HUES48 (cell line): ENCODE measurements at regions not wholly inside any gene's neighbourhood (a gene's known extent, or its start where the extent isn't known, plus 50 kb on each side); places are given as distances from the start of the nearest gene placed in this dataset.
A peak's percentile ranks its signal among the peaks of the same experiment; 100 is the strongest.

Experiments used
- H3K27ac ChIP-seq: one replicate; pipeline ENCODE4 v1.7.0; 2013; ENCODE audit warnings: low read depth, low read length, inconsistent platforms
- H3K27me3 ChIP-seq: 2 replicates; pipeline ENCODE4 v1.6.1; 2013; ENCODE audit warnings: mild to moderate bottlenecking, low read length; ENCODE audit not compliant: control insufficient read depth, insufficient read depth
- H3K36me3 ChIP-seq: 2 replicates; pipeline ENCODE4 v1.6.1; 2013; ENCODE audit warnings: low read length; ENCODE audit not compliant: control insufficient read depth, insufficient read depth
- H3K4me1 ChIP-seq: 2 replicates; pipeline ENCODE4 v1.6.1; 2013; ENCODE audit warnings: mild to moderate bottlenecking, low read length; ENCODE audit not compliant: control insufficient read depth, insufficient read depth
- H3K4me3 ChIP-seq: 2 replicates; pipeline ENCODE4 v1.5.1; 2013; ENCODE audit warnings: mild to moderate bottlenecking, low read depth, low read length
- H3K9ac ChIP-seq: 2 replicates; pipeline ENCODE4 v1.6.1; 2013; ENCODE audit warnings: mild to moderate bottlenecking, low read depth, low read length, moderate library complexity
- H3K9me3 ChIP-seq: 2 replicates; pipeline ENCODE4 v1.6.1; 2013; ENCODE audit warnings: low read length; ENCODE audit not compliant: control insufficient read depth, insufficient read depth

DNA sequence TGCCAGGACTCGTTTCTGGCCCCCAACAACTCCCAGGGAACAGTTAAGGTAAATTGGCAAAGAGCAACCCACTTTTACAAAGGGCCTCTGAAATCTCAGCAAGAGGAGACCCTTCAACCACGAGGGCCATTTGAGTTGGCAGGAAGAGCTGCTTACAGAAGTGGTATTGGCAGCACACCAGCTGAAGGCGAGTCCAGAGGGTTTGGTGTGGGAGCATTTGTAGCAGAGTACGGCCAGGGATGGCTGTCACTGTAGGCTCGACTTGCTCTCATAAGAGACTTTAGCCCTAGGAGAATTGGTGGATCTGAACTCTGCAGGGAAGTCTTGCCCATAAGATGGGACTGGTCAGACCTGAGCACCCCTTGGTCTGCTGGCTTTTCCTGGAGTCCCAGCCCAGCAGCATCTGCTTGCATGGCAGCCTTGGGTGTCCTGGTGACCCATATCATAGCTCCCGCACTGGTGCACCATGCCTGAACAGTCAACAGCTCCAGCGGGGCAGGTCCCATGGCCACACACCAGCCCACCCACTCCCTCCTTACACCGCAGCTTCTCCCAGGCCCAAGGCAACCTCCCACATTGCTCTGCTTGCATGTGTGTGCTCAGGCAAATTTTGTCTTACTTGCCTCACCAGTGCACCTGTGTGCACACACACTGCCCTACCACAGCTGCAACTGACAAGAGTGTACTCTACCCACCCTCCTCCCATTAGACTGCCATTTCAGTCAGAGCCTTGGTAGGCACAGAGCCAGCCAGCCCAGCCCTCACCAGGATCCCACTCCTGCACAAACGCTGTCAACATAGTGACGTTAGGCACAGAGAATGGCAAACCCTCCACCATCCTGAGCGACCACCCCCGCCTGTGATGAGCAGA lies 861.6 kb upstream of the DPPA4 start:
- Histone ChIP-seq H3K4me3 (no peak overlapping the region), H3K9ac (no peak overlapping the region), H3K27me3 (no peaks in the 10 kb centered on the region), H3K36me3 (no peaks in the 10 kb centered on the region), H3K27ac (no peak overlapping the region), H3K9me3 (no peaks in the 10 kb centered on the region), H3K4me1 (no peaks in the 10 kb centered on the region)

DNA sequence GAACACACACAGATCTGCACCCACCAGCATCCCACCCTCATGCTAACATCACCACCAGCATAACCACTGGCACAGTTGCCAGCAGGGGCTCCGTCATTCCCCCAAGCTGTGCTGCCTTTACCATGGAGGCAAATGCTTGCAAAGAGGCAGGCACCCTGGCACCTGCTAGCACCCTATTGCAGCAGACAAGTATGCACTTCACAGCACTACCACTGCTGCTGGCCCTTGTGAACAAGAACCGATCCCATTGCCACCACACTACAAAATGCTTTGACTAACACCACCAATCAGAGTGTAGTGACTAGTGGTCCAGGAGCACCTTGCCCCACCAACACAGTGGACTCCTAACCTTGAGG lies 862.2 kb upstream of the DPPA4 start:
- Histone ChIP-seq H3K9me3 (no peaks in the 10 kb centered on the region), H3K36me3 (no peaks in the 10 kb centered on the region), H3K9ac (no peak overlapping the region), H3K4me1 (no peaks in the 10 kb centered on the region), H3K27ac (no peak overlapping the region), H3K27me3 (no peaks in the 10 kb centered on the region), H3K4me3 (no peak overlapping the region)

DNA sequence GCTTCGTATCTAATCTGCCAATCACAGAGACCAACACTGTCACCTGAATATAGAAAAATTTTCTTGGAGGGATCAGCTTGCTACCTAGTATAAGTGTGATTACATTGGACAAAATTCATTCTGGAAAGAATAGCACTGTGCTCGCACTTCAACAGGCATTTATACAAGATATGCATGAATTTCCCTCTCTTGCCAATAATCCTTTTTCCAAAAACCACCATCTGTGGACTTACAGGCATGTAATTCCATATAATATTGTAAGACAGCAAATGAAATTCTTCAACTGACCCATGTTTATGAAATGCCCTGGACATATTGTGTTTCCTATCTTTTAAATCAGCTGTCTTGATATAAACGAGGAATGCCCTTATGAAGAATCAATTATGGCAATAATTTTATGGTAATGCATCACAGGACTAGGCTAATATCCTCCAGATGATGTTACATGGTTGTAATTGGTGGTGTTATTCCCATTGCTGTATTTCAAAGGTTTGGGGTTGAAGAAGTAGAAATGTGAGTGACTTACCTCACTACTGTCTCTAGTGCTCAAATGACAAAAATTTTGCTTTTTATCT lies 861.4 kb upstream of the NECTIN3 start:
- no peaks in the 10 kb centered on the region for H3K4me1 ChIP-seq
- H3K36me3 ChIP-seq, result no peaks in the 10 kb centered on the region
- H3K9ac ChIP-seq, result no peak overlapping the region
- H3K9me3 ChIP-seq, result no peaks in the 10 kb centered on the region
- H3K4me3 ChIP-seq, result no peak overlapping the region
- no peaks in the 10 kb centered on the region for H3K27me3 ChIP-seq
- H3K27ac ChIP-seq, result no peak overlapping the region

DNA sequence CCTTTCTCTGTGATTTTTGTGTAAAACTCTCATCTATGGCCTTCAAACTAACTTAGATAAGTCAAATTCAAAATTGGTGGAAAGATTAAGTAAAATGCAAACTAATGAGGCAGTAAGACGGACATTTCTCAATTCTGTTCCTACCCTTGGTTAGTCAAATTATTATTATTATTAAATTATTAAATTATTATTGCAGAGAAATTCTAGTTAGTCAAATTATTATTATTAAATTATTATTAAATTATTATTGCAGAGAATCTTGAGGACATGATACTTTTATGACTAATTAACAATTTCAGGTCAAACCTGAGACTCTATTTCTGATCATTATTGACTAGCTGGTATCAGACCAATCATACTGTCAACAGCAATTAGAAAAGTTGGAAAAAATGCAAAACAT lies 845.0 kb upstream of the NECTIN3 start:
- Histone ChIP-seq H3K4me1 (no peaks in the 10 kb centered on the region), H3K9me3 (no peaks in the 10 kb centered on the region), H3K36me3 (no peaks in the 10 kb centered on the region), H3K9ac (no peak overlapping the region), H3K4me3 (no peak overlapping the region), H3K27ac (no peak overlapping the region), H3K27me3 (no peaks in the 10 kb centered on the region)

- no peaks in the 10 kb centered on the region for H3K27me3 ChIP-seq
These were observed 843.6 kb upstream of the NECTIN3 start for GRCh38 chr3:110227991-110228390.

DNA sequence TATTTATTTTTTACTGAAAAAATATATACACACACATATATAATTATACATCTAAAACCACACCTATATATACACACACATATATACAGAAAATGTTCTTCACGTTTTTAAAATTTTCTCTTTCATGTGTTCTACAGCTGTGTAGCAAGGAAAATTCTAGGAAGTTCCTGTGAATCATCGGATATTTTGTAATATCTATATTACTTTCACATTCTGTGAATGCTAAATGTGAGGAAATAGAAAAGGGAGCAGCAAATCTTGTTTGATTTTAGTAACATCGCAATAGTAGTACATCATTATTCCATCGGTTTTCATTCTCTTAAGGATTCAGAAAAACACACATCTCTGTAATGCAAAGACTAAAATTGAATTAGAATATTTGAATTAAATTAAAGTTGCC lies 836.8 kb upstream of the NECTIN3 start:
- Histone ChIP-seq H3K4me3 (no peak overlapping the region), H3K27me3 (no peaks in the 10 kb centered on the region)

More at GRCh38 chr3:110227991-110228390, 843.6 kb upstream of the NECTIN3 start:
- Histone ChIP-seq H3K36me3 (no peaks in the 10 kb centered on the region), H3K9me3 (no peaks in the 10 kb centered on the region), H3K9ac (no peak overlapping the region), H3K4me3 (no peak overlapping the region), H3K4me1 (no peaks in the 10 kb centered on the region), H3K27ac (no peak overlapping the region)

GRCh38 chr3:110236976-110237610 lies 834.5 kb upstream of the NECTIN3 start:
- no peaks in the 10 kb centered on the region for H3K27me3 ChIP-seq
- H3K9me3 ChIP-seq, result no peaks in the 10 kb centered on the region
- H3K4me1 ChIP-seq, result peaks cover 29% of the 10 kb centered on the region
- H3K27ac ChIP-seq, result peak overlapping the region; percentile 2
- H3K9ac ChIP-seq, result no peak overlapping the region
- H3K4me3 ChIP-seq, result peak overlapping the region; percentile 10; the same call in 1 of the 2 replicates
- no peaks in the 10 kb centered on the region for H3K36me3 ChIP-seq

More for the DNA sequence above, 836.8 kb upstream of the NECTIN3 start:
- Histone ChIP-seq H3K4me1 (peaks cover 29% of the 10 kb centered on the region), H3K9ac (no peak overlapping the region), H3K9me3 (no peaks in the 10 kb centered on the region), H3K27ac (no peak overlapping the region), H3K36me3 (no peaks in the 10 kb centered on the region)

- Histone ChIP-seq H3K4me3 (no peak overlapping the region), H3K4me1 (peaks cover under 1% of the 10 kb centered on the region; the same call in 1 of the 2 replicates), H3K27me3 (no peaks in the 10 kb centered on the region), H3K9ac (no peak overlapping the region), H3K9me3 (no peaks in the 10 kb centered on the region), H3K27ac (no peak overlapping the region), H3K36me3 (no peaks in the 10 kb centered on the region)
These were observed 828.5 kb upstream of the NECTIN3 start for GRCh38 chr3:110243081-110243480.

GRCh38 chr3:110246796-110247376 lies 824.7 kb upstream of the NECTIN3 start:
- H3K9ac ChIP-seq, result no peak overlapping the region
- no peak overlapping the region for H3K27ac ChIP-seq
- H3K9me3 ChIP-seq, result no peaks in the 10 kb centered on the region
- no peaks in the 10 kb centered on the region for H3K27me3 ChIP-seq
- no peaks in the 10 kb centered on the region for H3K36me3 ChIP-seq
- H3K4me1 ChIP-seq, result no peaks in the 10 kb centered on the region
- no peak overlapping the region for H3K4me3 ChIP-seq

GRCh38 chr3:110248666-110249065 lies 823.0 kb upstream of the NECTIN3 start:
- Histone ChIP-seq H3K9me3 (no peaks in the 10 kb centered on the region), H3K4me1 (no peaks in the 10 kb centered on the region), H3K27me3 (no peaks in the 10 kb centered on the region), H3K9ac (no peak overlapping the region), H3K4me3 (no peak overlapping the region), H3K36me3 (no peaks in the 10 kb centered on the region), H3K27ac (no peak overlapping the region)

GRCh38 chr3:110253794-110254193 lies 817.8 kb upstream of the NECTIN3 start:
- H3K4me3 ChIP-seq, result no peak overlapping the region
- no peak overlapping the region for H3K9ac ChIP-seq
- H3K27ac ChIP-seq, result no peak overlapping the region
- H3K9me3 ChIP-seq, result no peaks in the 10 kb centered on the region
- H3K4me1 ChIP-seq, result no peaks in the 10 kb centered on the region
- H3K36me3 ChIP-seq, result no peaks in the 10 kb centered on the region
- no peaks in the 10 kb centered on the region for H3K27me3 ChIP-seq
